GM10266 (cell line): ENCODE measurements at regions not wholly inside any gene's neighbourhood (a gene's known extent, or its start where the extent isn't known, plus 50 kb on each side); places are given as distances from the start of the nearest gene placed in this dataset.
"Not testable (repeated sequence)": the region's sequence is repeated elsewhere in the genome, so short reads cannot be mapped to it uniquely, and the experiment has no call there.

Source experiments
- DNase-seq: peaks from one replicate; pipeline ENCODE4 v3.0.0; 2012; ENCODE audit errors: extremely low spot score

GRCh38 chr2:87075054-87075790 lies 53.6 kb upstream of the PLGLB1 start:
- peak; percentile 2 for DNase-seq

DNA sequence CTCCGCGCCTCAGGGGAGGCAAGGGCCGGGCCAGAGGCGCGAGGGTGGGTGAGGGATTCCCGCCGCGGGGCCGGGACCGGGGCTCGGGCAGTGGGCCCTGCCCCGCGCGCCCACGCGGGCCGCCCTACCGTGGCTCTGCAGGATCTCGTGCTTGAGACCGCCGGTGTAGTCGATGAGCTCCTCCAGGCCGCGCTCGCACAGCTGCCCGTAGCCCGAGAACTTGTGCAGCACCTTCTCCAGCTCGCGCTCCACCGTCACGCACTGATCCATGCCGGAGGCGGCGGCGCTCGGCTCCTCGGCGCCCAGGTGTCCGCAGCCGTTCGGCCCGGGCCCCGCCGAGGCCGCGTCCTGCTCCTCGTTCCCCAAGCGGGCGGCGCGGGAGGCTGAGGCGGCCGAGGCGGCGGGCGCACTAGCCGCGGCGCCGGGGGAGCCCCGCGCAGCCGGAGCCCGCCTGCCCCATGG lies 54.2 kb upstream of the PLGLB1 start:
- DNase-seq = peak; percentile 25

- DNase-seq = peak; percentile 57
Observed at GRCh38 chr2:87076253-87077123, 54.8 kb upstream of the PLGLB1 start.

DNA sequence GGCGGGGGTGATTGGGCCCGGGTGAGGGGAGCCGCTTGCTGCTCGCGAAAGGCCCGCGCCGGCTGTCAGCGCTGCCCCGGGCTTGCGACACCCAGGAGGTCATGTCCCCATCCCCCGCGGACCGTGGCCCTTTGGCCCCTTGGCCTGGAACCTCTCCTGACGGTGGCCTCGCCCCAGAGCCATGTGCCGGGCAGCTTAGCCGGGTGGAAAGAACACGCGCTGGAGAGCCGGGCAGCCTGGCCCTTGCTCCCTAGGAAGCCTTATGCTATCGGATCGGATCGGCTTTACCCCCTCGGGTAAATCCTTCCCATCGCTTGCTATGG lies 55.4 kb upstream of the PLGLB1 start:
- not testable (repeated sequence) for DNase-seq

DNA sequence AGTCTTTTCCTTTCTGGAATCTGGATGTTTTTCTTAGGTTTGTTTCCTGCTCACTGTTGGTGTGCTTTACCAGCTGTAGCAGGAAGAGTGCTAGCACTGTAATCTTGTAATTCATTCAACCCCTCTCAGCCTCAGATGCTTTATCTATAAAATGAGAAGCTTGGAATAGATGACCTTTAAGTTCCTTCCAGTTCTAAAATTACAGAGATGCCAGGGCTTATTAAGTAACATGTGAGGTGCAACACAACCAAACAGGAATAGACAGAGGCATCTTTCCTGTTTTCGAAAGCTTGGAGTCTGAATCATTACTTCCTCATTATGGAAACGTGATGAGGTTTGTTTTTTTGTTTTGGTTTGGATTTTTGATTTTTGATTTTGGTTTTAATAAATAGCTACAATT lies 60.1 kb upstream of the PLGLB1 start:
- DNase-seq = not testable (repeated sequence)

- DNase-seq = not testable (repeated sequence)
Observed at GRCh38 chr2:87088079-87088478, 66.4 kb upstream of the PLGLB1 start.

DNA sequence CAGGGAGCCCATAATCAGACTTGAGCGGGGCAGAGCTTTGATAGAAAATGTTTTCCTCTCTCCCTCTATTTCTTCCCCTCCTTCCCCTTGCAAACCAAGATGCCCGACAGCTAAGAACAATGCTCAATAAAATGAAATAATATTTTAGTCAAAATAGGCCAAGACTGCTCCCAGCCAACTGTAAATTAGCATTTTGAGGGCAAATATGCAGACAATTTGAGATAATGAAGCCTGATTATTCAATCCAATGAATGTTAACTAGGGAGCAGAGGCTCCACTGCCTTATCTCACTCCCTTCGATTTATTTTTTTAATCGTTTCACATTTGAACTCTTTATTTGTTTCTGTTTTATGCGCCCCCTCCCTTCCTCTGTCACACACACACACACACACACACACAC lies 67.8 kb upstream of the PLGLB1 start:
- DNase-seq = not testable (repeated sequence)

DNA sequence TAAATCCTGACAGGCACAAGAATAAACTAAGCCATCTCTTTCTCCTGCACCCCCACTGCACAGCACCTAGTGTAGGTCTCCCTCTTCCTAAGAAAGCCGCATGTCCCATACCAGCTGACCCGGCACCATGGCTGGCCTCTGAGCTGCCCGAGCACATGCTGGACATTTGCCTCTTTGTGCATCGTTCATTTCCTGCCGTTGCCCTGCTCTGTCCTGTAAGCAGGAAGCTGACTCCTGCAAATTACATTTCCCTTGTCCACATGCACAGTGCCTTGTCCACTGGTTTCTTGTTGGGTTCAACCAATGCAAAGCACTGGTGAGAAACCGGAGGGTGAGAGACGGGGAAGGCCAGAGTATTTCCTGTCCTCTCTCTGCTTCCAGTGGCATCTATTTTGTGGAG lies 71.6 kb upstream of the PLGLB1 start:
- not testable (repeated sequence) for DNase-seq

DNA sequence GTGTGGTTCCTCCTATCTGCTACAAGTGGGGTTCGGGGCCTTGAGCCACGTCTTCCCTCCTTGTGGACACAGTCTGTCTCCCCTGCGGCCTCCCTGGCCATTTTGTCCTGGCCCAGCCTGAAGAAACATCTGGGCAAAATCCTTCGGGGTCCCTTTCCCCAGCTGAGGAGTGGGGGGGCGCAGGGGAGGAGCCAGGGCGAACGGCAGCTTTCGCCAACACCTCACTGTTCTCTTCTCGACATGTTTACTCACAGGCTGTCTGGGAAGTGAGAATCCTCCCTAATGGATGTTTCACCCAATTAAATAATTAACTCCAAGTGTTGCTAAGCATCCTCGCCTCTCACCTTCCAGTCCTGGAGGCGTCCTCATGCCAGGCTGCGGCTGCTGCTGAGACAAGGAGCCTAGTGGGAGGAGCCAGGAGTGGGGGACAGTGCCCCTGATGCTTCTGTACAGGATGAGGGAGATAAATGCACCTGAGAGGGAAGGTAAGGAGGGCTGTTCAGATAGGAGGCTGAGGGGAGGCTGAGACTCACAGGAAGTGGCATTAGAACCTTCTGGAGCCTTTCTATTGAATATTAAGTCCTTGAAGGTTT lies 72.4 kb upstream of the PLGLB1 start:
- not testable (repeated sequence) for DNase-seq

- not testable (repeated sequence) for DNase-seq
Observed at GRCh38 chr2:87095804-87096203, 74.2 kb upstream of the PLGLB1 start.

- DNase-seq = not testable (repeated sequence)
Observed at GRCh38 chr2:87128761-87129553, 107.3 kb upstream of the PLGLB1 start.

- DNase-seq = not testable (repeated sequence)
Observed at GRCh38 chr2:87132577-87132976, 110.9 kb upstream of the PLGLB1 start.

- DNase-seq = not testable (repeated sequence)
Observed at GRCh38 chr2:87151835-87152493, 130.3 kb upstream of the PLGLB1 start.

- DNase-seq = not testable (repeated sequence)
Observed at GRCh38 chr2:87174454-87174853, 152.8 kb upstream of the PLGLB1 start.

- DNase-seq = not testable (repeated sequence)
Observed at GRCh38 chr2:87183373-87183772, 161.7 kb upstream of the PLGLB1 start.

GRCh38 chr2:87184260-87184659 lies 162.6 kb upstream of the PLGLB1 start:
- not testable (repeated sequence) for DNase-seq

GRCh38 chr2:87189214-87189613 lies 167.6 kb upstream of the PLGLB1 start:
- DNase-seq = not testable (repeated sequence)

GRCh38 chr2:87193336-87193735 lies 171.7 kb upstream of the PLGLB1 start:
- DNase-seq = not testable (repeated sequence)

DNA sequence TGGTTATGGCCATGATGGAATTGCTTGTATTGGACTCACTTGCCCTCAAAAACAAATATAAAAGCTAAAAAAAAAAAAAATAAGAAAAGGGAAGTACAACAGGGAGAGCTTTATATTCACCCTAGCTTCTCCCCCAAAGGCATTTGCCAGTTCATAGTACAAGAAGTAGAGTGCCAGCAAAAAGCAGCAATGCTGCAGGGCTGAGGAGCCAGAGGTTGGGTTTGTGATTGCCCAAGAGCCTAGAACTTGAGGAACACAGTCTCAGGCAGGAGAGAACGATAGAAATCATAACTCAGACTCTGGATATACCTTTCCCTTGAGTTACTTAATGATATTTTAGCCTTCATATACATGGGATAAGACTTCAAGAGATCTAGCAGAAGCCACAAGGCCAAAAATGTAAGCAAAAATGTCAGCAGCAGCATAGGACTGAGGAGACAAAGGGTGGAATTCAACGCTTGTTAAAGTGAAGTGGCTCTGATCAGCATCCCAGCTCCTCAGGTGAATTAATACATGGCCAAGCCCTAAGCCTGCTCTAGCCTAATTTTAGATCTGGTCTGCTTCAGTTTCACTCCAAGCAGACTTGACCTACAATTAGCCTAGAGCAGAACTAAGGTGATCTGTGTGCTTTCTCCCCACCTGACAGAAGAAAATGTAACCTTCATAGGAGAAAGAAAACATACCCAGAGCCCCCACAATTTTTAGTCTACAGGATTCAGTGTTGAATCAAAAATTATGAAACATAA lies 172.8 kb upstream of the PLGLB1 start:
- DNase-seq = not testable (repeated sequence)
